GM18508 (cell line): ENCODE measurements at regions not wholly inside any gene's neighbourhood (a gene's known extent, or its start where the extent isn't known, plus 50 kb on each side); places are given as distances from the start of the nearest gene placed in this dataset.
"Not testable (repeated sequence)": the region's sequence is repeated elsewhere in the genome, so short reads cannot be mapped to it uniquely, and the experiment has no call there.

Experiments used
- ATAC-seq: cut with Tn5 transposase; IDR thresholded peaks from one replicate; pipeline ENCODE4 v1.9.1; 2021; ENCODE audit warnings: moderate number of reproducible peaks; ENCODE audit not compliant: insufficient read depth, unreplicated experiment

- ATAC-seq = no peak
Measured at GRCh38 chr4:123125477-123125876, 203.1 kb upstream of the NUDT6 start.

- no peak for ATAC-seq
Measured at GRCh38 chr4:123127218-123127617, 204.8 kb upstream of the NUDT6 start.

GRCh38 chr4:123127875-123128274, 205.5 kb upstream of the NUDT6 start:
- no peak for ATAC-seq

GRCh38 chr4:123133397-123134050, 211.1 kb upstream of the NUDT6 start:
- ATAC-seq = peak; percentile 79

- no peak for ATAC-seq
Measured at GRCh38 chr4:123144616-123145015, 222.2 kb upstream of the NUDT6 start.

GRCh38 chr4:123158576-123158975, 236.2 kb upstream of the NUDT6 start:
- no peak for ATAC-seq

GRCh38 chr4:123159479-123159878, 237.1 kb upstream of the NUDT6 start:
- ATAC-seq = no peak

- ATAC-seq = no peak
Measured at GRCh38 chr4:123162859-123163258, 233.7 kb upstream of the SPRY1 start.

GRCh38 chr4:123163501-123163900, 233.1 kb upstream of the SPRY1 start:
- no peak for ATAC-seq

- ATAC-seq = no peak
Measured at GRCh38 chr4:123166023-123166422, 230.6 kb upstream of the SPRY1 start.

- no peak for ATAC-seq
Measured at GRCh38 chr4:123167931-123168330, 228.7 kb upstream of the SPRY1 start.

- no peak for ATAC-seq
Measured at GRCh38 chr4:123168812-123169211, 227.8 kb upstream of the SPRY1 start.

GRCh38 chr4:123170843-123171242, 225.8 kb upstream of the SPRY1 start:
- ATAC-seq = no peak

GRCh38 chr4:123176605-123177004, 220.0 kb upstream of the SPRY1 start:
- ATAC-seq = no peak

GRCh38 chr4:123182289-123182688, 214.3 kb upstream of the SPRY1 start:
- no peak for ATAC-seq

GRCh38 chr4:123183308-123183707, 213.3 kb upstream of the SPRY1 start:
- no peak for ATAC-seq

- ATAC-seq = not testable (repeated sequence)
Measured at GRCh38 chr4:123183754-123184153, 212.8 kb upstream of the SPRY1 start.

GRCh38 chr4:123186731-123187130, 209.9 kb upstream of the SPRY1 start:
- no peak for ATAC-seq

GRCh38 chr4:123190176-123190575, 206.4 kb upstream of the SPRY1 start:
- ATAC-seq = no peak

- no peak for ATAC-seq
Measured at GRCh38 chr4:123191728-123192127, 204.9 kb upstream of the SPRY1 start.

- no peak for ATAC-seq
Measured at GRCh38 chr4:123193802-123194367, 202.7 kb upstream of the SPRY1 start.

- ATAC-seq = no peak
Measured at GRCh38 chr4:123198706-123199105, 197.9 kb upstream of the SPRY1 start.
